OCI-LY3 (cell line): ENCODE measurements at regions not wholly inside any gene's neighbourhood (a gene's known extent, or its start where the extent isn't known, plus 50 kb on each side); places are given as distances from the start of the nearest gene placed in this dataset.

Experiments used
- H2AFZ ChIP-seq: fragments of 200-600, 300-600 bp; shearing (Covaris generic); 2 replicates; pipeline ENCODE4 v1.6.0; 2014; ENCODE audit warnings: antibody characterized with exemption, low read depth, low read length
- H3K27ac ChIP-seq: fragments of 200-600, 300-600 bp; sonication (generic); 2 replicates; pipeline ENCODE4 v1.5.1; 2014; ENCODE audit warnings: mild to moderate bottlenecking, low read length, moderate library complexity, mixed read lengths
- H3K27me3 ChIP-seq: fragments of 200-600, 300-600 bp; sonication (generic); 2 replicates; pipeline ENCODE4 v1.6.1; 2014; ENCODE audit warnings: low read depth, low read length, mixed read lengths
- H3K36me3 ChIP-seq: fragments of 200-600, 300-600 bp; sonication (generic); replicated peaks from 2 replicates; pipeline ENCODE3; 2014; ENCODE audit warnings: low read depth, low read length, mixed read lengths
- H3K4me1 ChIP-seq: fragments of 300-600, 200-600 bp; sonication (generic); 2 replicates; pipeline ENCODE4 v1.6.1; 2014; ENCODE audit warnings: low read length, mixed read lengths
- H3K4me2 ChIP-seq: fragments of 200-600, 300-600 bp; sonication (generic); 2 replicates; pipeline ENCODE4 v1.6.1; 2014; ENCODE audit warnings: low read length, mixed read lengths
- H3K4me3 ChIP-seq: fragments of 300-600, 200-600 bp; sonication (generic); 2 replicates; pipeline ENCODE4 v1.5.1; 2014; ENCODE audit warnings: antibody characterized with exemption, mild to moderate bottlenecking, low read length, moderate library complexity
- H3K79me2 ChIP-seq: fragments of 300-600, 200-600 bp; shearing (Covaris generic); 2 replicates; pipeline ENCODE4 v1.6.1; 2014; ENCODE audit warnings: mild to moderate bottlenecking, low read length, mixed read lengths
- H3K9ac ChIP-seq: fragments of 300-600, 200-600 bp; shearing (Covaris generic); 2 replicates; pipeline ENCODE4 v1.6.0; 2014; ENCODE audit warnings: mild to moderate bottlenecking, low read length, moderate library complexity
- H3K9me3 ChIP-seq: fragments of 200-600, 300-600 bp; shearing (Covaris generic); 2 replicates; pipeline ENCODE4 v1.6.1; 2014; ENCODE audit warnings: low read length, mixed read lengths; ENCODE audit not compliant: insufficient read depth
- H4K20me1 ChIP-seq: fragments of 200-600, 300-600 bp; sonication (generic); 2 replicates; pipeline ENCODE4 v1.6.1; 2016; ENCODE audit warnings: low read length, mixed read lengths; ENCODE audit not compliant: insufficient read depth
- EZH2phosphoT487 ChIP-seq: fragments of 200-600 bp; shearing (Covaris generic); IDR thresholded peaks from 2 replicates; pipeline ENCODE4 v1.6.1; 2018; ENCODE audit warnings: antibody characterized with exemption, mixed run types, low read depth
- TF ChIP-seq, protein P1 (sequence below): fragments of 200-600, 300-600 bp; sonication (generic); IDR thresholded peaks from 2 replicates; pipeline ENCODE4 v1.5.1; 2014; ENCODE audit warnings: antibody characterized with exemption, low read length, low read depth

- TF ChIP-seq EZH2phosphoT487, result no peak
- TF ChIP-seq, protein P1, sequence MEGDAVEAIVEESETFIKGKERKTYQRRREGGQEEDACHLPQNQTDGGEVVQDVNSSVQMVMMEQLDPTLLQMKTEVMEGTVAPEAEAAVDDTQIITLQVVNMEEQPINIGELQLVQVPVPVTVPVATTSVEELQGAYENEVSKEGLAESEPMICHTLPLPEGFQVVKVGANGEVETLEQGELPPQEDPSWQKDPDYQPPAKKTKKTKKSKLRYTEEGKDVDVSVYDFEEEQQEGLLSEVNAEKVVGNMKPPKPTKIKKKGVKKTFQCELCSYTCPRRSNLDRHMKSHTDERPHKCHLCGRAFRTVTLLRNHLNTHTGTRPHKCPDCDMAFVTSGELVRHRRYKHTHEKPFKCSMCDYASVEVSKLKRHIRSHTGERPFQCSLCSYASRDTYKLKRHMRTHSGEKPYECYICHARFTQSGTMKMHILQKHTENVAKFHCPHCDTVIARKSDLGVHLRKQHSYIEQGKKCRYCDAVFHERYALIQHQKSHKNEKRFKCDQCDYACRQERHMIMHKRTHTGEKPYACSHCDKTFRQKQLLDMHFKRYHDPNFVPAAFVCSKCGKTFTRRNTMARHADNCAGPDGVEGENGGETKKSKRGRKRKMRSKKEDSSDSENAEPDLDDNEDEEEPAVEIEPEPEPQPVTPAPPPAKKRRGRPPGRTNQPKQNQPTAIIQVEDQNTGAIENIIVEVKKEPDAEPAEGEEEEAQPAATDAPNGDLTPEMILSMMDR, result no peak
- no peaks in the 10 kb centered on the region for H3K79me2 ChIP-seq
- no peaks in the 10 kb centered on the region for H3K36me3 ChIP-seq
- no peaks in the 10 kb centered on the region for H3K9me3 ChIP-seq
- H3K27ac ChIP-seq, result no peak overlapping the region
- no peaks in the 10 kb centered on the region for H3K4me1 ChIP-seq
- no peak overlapping the region for H2AFZ ChIP-seq
- H3K9ac ChIP-seq, result no peak overlapping the region
- H4K20me1 ChIP-seq, result no peaks in the 10 kb centered on the region
- H3K27me3 ChIP-seq, result no peaks in the 10 kb centered on the region
- no peak overlapping the region for H3K4me2 ChIP-seq
- no peak overlapping the region for H3K4me3 ChIP-seq
These were observed 78.4 kb downstream of the CYP26A1 start for GRCh38 chr10:93152136-93152535.

DNA sequence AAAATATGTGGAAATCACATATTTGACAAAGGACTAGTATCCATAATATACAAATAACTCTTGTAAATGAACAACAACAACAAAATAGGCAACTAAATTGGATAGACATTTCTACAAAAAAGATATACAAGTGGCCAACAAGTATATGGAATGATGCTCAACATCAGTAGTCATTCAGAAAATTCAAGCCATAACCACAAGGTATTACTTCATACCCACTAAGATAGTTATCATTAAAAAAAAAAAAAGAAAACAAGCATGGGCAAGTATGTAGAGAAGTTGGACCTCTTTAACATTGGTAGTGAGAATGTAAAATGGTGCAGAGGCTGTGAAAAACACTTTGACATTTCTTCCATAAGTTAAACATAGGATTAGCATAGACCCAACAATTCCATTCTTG lies 80.8 kb downstream of the CYP26A1 start:
- Histone ChIP-seq H3K79me2 (no peaks in the 10 kb centered on the region), H3K4me2 (no peak overlapping the region), H3K27ac (no peak overlapping the region), H3K27me3 (no peaks in the 10 kb centered on the region), H3K4me3 (no peak overlapping the region), H3K9me3 (no peaks in the 10 kb centered on the region), H3K36me3 (no peaks in the 10 kb centered on the region), H4K20me1 (no peaks in the 10 kb centered on the region), H2AFZ (no peak overlapping the region), H3K4me1 (no peaks in the 10 kb centered on the region), H3K9ac (no peak overlapping the region)
- TF ChIP-seq, protein P1, result no peak
- TF ChIP-seq EZH2phosphoT487, result no peak

DNA sequence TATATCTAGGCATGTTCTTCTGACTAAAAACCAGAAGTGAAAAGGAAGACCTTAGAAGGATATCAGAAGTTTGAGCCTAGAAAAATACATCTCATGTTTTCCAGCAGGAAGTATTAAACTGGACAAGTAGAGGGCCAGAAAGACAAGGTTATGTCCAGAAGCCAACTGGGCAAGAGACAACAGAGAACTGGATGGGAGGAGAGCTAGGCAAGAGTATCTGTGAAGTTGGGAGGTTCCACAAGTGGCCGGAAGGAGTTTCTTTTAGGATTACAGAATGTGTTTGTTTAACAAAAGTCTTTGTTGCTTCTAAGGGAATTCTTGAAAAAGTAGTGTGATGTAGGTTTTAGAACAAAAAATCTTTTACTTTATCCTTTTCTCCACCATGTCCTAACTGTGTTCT lies 86.4 kb downstream of the CYP26A1 start:
- H2AFZ ChIP-seq, result no peak overlapping the region
- no peak overlapping the region for H3K4me3 ChIP-seq
- no peak overlapping the region for H3K27ac ChIP-seq
- H3K4me1 ChIP-seq, result no peaks in the 10 kb centered on the region
- no peaks in the 10 kb centered on the region for H3K36me3 ChIP-seq
- H3K9me3 ChIP-seq, result no peaks in the 10 kb centered on the region
- H3K9ac ChIP-seq, result no peak overlapping the region
- H3K4me2 ChIP-seq, result no peak overlapping the region
- TF ChIP-seq, protein P1, result no peak
- TF ChIP-seq EZH2phosphoT487, result no peak
- no peaks in the 10 kb centered on the region for H3K79me2 ChIP-seq
- H3K27me3 ChIP-seq, result no peaks in the 10 kb centered on the region
- H4K20me1 ChIP-seq, result no peaks in the 10 kb centered on the region

DNA sequence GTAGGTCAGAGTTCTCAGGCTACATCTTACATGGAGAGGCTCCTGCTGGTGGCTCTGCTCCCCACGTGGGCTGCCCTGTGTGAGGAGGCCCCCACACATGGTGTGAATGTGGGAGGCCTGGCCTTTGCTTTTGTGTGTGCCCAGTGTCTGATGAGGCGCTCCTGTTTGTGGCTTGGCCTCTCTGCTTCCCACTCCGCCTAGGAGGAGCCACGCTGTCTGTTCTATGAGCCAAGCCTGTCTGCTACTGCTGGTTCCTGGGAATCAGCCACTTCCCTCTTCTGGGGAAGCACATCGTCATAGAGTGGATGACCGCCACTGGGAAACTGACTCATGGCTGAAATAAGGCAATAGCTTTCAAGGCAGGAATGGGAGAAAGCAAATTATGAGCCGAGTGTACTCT lies 87.1 kb downstream of the CYP26A1 start:
- Histone ChIP-seq H3K9me3 (no peaks in the 10 kb centered on the region), H3K4me2 (no peak overlapping the region), H4K20me1 (no peaks in the 10 kb centered on the region), H3K27ac (no peak overlapping the region), H3K79me2 (no peaks in the 10 kb centered on the region), H3K9ac (no peak overlapping the region), H3K4me1 (peaks cover under 1% of the 10 kb centered on the region), H2AFZ (no peak overlapping the region), H3K4me3 (no peak overlapping the region), H3K36me3 (no peaks in the 10 kb centered on the region), H3K27me3 (no peaks in the 10 kb centered on the region)
- no peak for TF ChIP-seq EZH2phosphoT487
- TF ChIP-seq, protein P1, result no peak
